HG03066 (cell line): ENCODE measurements at regions not wholly inside any gene's neighbourhood (a gene's known extent, or its start where the extent isn't known, plus 50 kb on each side); places are given as distances from the start of the nearest gene placed in this dataset.
"Not testable (repeated sequence)": the region's sequence is repeated elsewhere in the genome, so short reads cannot be mapped to it uniquely, and the experiment has no call there.

ENCODE experiments used
- ATAC-seq: cut with Tn5 transposase; IDR thresholded peaks from one replicate; pipeline ENCODE4 v1.9.1; 2021; ENCODE audit warnings: low read depth; ENCODE audit not compliant: unreplicated experiment

GRCh38 chr2:82793711-82794435, 1665.2 kb downstream of the SUCLG1 start:
- no peak for ATAC-seq

DNA sequence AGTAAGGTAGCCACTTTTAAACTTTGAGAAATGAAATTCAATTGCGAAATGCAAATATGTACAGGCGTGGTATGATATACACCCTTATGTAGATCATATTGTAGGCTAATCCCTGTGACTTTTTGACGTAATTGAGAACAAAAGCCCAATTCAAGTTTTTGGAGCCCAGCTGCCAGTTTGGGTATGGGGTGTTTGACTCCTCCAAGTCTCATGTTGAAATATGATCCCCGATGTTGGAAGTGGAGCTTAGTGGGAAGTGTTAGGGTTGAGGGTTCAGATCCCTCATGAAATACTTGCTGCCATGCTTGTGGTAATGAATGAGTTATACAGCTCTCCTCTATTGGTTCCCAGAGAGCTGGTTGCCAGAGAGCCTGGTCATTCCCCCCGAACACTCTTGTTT, 1666.8 kb downstream of the SUCLG1 start:
- ATAC-seq, result no peak

GRCh38 chr2:82790206-82791021, 1668.7 kb downstream of the SUCLG1 start:
- ATAC-seq, result no peak

DNA sequence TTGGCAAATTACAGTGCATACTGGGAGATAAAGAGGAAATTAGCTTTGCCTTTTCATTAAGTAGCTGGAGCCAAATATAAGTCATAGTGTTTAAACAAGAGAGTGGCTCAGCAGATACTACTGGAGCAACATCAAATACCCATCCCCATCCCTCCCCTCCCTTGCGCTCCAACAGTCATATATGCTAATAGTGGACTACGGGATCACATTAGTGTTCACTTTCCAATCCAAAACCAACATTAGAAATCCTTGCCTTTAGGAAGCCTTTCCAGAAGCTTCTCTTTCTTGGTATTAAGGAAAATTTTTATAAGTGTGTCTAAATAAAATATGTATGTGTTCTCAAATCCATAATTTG, 1669.3 kb downstream of the SUCLG1 start:
- ATAC-seq, result no peak

DNA sequence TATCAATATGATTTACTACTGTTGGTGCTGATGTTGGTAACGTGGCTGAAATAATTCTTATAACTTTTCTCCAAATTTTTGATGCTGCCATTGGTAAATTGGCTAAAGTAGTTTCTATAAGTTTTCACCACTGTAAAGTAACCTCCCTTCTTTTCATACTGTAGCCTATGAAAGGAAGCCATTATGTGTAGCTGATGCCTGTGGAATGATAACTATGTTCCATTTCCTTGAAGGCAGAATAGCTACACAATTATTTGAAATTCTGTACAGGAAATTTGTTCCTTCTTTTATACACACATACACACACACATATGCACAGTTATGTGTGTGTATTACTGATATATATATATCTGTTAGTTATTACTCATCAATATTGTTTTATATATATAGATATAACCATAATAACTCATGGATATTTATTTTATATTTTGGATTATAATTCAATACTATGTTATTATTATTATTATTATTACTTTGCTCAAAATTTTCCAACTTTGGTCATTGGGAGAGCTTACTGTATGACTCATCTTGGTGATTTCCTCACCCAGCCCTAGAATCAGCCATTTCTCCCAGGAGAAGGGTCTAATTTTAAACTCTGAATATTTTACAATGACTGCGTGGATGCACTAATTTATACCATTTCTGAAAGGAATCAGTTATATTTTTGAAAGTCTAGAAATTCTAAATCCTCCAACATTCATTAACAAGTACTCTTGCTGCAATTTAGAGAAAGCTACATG, 1677.7 kb downstream of the SUCLG1 start:
- ATAC-seq, result no peak

DNA sequence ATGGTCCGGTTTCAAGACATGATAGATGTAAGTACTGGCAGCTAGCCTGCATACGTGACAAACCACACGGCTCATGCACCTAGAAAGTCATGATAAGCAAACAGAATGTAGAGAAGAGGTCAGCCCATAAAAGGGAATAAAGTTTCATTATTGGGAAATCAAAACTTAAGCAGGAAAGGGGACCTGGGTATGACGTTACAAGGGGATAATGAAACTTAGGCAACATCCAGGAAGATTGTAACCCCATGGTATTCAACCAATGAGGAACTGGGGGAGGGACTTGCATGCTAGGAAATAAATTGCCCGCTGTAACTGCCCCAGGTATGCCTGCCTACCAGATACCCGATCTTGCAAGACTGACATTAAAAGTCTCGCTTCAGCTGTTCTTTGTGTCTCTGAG, 1679.0 kb downstream of the SUCLG1 start:
- no peak for ATAC-seq

DNA sequence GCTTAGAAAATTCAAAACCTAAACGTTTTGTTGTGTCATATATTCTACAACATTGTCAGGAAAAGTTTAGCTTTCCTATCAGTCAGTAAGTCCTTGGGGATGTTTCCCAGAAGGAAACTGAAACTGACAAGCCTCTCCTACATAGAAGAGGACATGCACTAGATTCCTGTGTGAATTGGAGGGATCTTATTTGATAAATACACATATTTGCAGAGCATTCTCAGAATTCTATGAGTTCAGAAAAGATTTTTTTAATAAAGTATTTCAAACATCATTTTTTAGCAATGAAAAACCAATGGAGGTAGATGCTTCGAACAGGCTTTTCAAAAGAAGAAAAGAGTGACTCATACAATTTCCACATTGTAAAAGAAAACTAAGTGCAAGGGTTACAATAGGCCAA, 1706.7 kb downstream of the SUCLG1 start:
- ATAC-seq, result no peak

DNA sequence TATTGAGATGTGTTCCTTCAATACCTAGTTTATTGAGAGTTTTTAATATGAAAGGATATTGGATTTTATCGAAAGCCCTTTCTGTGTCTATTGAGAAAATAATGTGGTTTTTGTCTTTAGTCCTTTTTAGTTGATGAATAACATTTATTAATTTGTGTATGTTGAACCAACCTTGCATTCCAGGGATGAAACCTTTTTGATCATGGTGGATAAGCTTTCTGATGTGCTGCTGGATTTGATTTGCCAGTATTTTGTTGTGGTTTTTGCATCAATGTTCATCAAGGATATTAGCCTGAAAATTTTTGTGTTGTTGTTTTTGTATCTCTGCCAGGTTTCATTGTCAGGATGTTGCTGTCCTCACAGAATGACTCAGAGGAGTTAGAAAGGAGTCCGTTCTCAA, 1710.4 kb downstream of the SUCLG1 start:
- no peak for ATAC-seq

DNA sequence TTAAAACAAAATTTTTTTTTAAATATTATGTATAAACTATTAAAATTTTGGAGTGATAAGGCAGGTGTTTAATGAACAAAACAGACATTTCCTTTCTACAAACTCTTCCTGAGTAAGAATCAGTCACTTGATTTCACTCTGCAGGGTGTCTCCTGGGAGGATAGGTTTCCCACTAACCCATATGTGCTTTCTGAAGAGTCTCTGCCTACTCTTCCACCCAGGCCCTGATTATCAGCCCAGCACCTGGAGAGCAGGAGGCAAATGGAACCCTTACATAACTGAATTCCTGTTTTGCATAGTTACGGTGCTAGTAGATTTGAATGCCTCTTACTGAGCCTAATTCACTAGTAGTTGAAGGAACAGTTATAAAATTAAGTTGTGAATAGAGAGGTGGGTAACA, 1718.6 kb downstream of the SUCLG1 start:
- no peak for ATAC-seq

- ATAC-seq, result not testable (repeated sequence)
Measured at GRCh38 chr2:82737965-82738364, 1721.1 kb downstream of the SUCLG1 start.

DNA sequence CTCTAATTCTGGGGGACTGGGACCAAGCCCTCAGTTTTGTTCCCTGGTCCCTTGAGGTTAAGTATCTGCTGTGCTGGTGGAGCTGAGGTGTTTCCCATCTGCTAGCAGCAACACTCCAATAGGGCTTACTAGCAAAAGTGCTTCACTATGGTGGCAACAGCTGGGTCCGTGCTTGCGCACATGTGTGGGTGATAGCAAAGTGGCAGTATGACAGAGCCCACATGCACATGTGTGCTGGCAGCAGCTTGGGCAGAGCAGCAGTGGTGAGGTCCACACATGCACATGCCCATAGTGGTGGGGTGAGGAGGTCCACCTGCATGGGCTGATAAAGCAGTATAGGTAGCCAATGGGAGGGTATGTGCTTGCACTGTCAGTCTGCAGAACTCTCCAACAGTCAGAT, 1723.7 kb downstream of the SUCLG1 start:
- no peak for ATAC-seq

GRCh38 chr2:82731824-82732223, 1727.3 kb downstream of the SUCLG1 start:
- ATAC-seq, result no peak

DNA sequence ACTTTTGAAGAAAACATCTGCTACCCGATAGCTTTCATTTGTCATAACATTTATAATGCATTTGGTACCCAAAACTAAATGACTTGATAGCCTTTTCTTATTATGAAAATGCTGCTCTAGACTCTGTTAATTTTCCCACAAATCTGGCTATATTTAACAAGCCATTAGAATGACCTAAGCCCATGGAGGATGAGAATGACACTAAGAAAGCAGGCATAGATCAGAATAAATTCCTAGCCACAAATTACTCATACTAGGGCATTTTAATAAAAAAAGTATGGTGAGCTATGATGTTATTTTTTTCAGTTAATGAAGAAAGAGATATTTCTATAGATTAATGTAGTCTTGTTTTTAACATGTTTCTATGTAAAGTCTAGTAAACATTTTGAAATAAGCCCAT, 1728.3 kb downstream of the SUCLG1 start:
- no peak for ATAC-seq

- no peak for ATAC-seq
Measured at GRCh38 chr2:82728090-82728489, 1731.0 kb downstream of the SUCLG1 start.

- no peak for ATAC-seq
Measured at GRCh38 chr2:82708681-82709080, 1750.4 kb downstream of the SUCLG1 start.

DNA sequence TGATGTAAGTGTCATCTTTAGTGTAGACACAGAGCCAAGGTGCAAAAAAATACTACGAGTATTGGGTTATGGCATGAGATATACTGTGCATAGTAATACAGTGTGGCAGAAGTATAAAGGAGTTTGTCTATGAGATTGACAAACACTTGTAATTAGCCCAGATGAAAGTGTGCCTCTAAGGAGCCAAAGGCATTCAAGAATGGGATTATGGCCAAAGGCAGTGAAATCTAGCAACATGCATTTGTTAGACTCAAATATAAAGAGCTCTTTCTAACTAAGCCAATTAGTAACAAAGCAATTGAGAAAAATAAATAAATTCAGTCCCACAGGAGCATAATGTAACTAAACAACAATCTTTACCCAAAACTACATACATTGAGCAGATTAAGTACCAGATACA, 1761.8 kb downstream of the SUCLG1 start:
- ATAC-seq, result no peak

- ATAC-seq, result no peak
Measured at GRCh38 chr2:82694431-82694830, 1764.6 kb downstream of the SUCLG1 start.

GRCh38 chr2:82690757-82691411, 1768.2 kb downstream of the SUCLG1 start:
- no peak for ATAC-seq

GRCh38 chr2:82675186-82675585, 1783.9 kb downstream of the SUCLG1 start:
- no peak for ATAC-seq

- no peak for ATAC-seq
Measured at GRCh38 chr2:82674652-82675051, 1784.4 kb downstream of the SUCLG1 start.

DNA sequence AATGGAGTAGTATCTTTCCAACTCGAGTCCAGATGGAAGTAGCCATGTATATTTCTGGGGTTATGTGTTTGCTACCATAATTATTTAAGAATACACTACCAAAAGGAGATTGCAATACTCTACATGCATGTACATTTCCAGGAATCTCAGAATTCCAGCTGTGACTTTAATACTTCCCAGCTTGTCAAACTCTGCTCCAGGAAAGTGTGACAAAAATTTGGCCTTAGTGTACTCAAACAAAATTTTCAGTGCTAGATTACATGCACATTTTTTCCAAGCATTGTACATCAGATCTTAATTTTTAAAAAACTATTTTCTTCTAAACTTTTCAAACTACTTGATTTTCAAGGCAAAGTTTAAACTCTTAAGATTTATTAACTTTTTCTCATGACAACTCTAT, 1791.6 kb downstream of the SUCLG1 start:
- ATAC-seq, result no peak
